H9 (cell line): ENCODE measurements at regions not wholly inside any gene's neighbourhood (a gene's known extent, or its start where the extent isn't known, plus 50 kb on each side); places are given as distances from the start of the nearest gene placed in this dataset.

Experiments used
- DNase-seq: peaks from one replicate; pipeline ENCODE4 v3.0.0-alpha.2; 2017
- H2AFZ ChIP-seq: one replicate; pipeline ENCODE4 v1.6.1; 2013; ENCODE audit warnings: mild to moderate bottlenecking, low read length, control low read depth, moderate library complexity
- H2AK5ac ChIP-seq: 2 replicates; pipeline ENCODE4 v1.6.1; 2013; ENCODE audit warnings: low read length, control low read depth, mixed read lengths; ENCODE audit not compliant: insufficient read length
- H2BK120ac ChIP-seq: one replicate; pipeline ENCODE4 v1.6.1; 2013; ENCODE audit warnings: low read depth, mild to moderate bottlenecking, low read length, control low read depth, inconsistent platforms; ENCODE audit not compliant: poor library complexity, severe bottlenecking
- H2BK12ac ChIP-seq: 2 replicates; pipeline ENCODE4 v1.6.1; 2013; ENCODE audit warnings: low read length, control low read depth, mixed read lengths, low read depth; ENCODE audit not compliant: insufficient read length
- H2BK15ac ChIP-seq: 2 replicates; pipeline ENCODE4 v1.6.1; 2013; ENCODE audit warnings: low read depth, low read length, control low read depth
- H2BK20ac ChIP-seq: one replicate; pipeline ENCODE4 v1.6.1; 2013; ENCODE audit warnings: low read depth, mild to moderate bottlenecking, low read length, control low read depth, inconsistent platforms; ENCODE audit not compliant: poor library complexity, severe bottlenecking
- H2BK5ac ChIP-seq: 2 replicates; pipeline ENCODE4 v1.6.1; 2013; ENCODE audit warnings: low read length, control low read depth, mixed read lengths; ENCODE audit not compliant: insufficient read length
- H3K14ac ChIP-seq: 2 replicates; pipeline ENCODE4 v1.6.1; 2013; ENCODE audit warnings: low read length, control low read depth; ENCODE audit not compliant: insufficient read depth
- H3K18ac ChIP-seq: 2 replicates; pipeline ENCODE4 v1.6.1; 2013; ENCODE audit warnings: low read depth, mild to moderate bottlenecking, mixed read lengths, low read length, control low read depth; ENCODE audit not compliant: insufficient read length
- H3K23ac ChIP-seq: 2 replicates; pipeline ENCODE4 v1.6.1; 2013; ENCODE audit warnings: low read length, control low read depth, mixed read lengths, low read depth; ENCODE audit not compliant: insufficient read length
- H3K23me2 ChIP-seq: 2 replicates; pipeline ENCODE4 v1.6.1; 2013; ENCODE audit warnings: low read depth, mild to moderate bottlenecking, mixed read lengths, low read length, control low read depth; ENCODE audit not compliant: insufficient read length, poor library complexity, severe bottlenecking
- H3K27ac ChIP-seq: 2 replicates; pipeline ENCODE4 v1.5.1; 2013; ENCODE audit warnings: low read length, control low read depth, mixed read lengths, low read depth; ENCODE audit not compliant: insufficient read length
- H3K27me3 ChIP-seq: 2 replicates; pipeline ENCODE4 v1.6.1; 2013; ENCODE audit warnings: low read length, control low read depth, inconsistent platforms; ENCODE audit not compliant: insufficient read depth
- H3K4ac ChIP-seq: 2 replicates; pipeline ENCODE4 v1.6.1; 2013; ENCODE audit warnings: low read depth, mild to moderate bottlenecking, control low read depth, inconsistent platforms, low read length, moderate library complexity
- H3K4me1 ChIP-seq: 2 replicates; pipeline ENCODE4 v1.6.1; 2013; ENCODE audit warnings: low read length, control low read depth, inconsistent platforms; ENCODE audit not compliant: insufficient read depth
- H3K4me2 ChIP-seq: 2 replicates; pipeline ENCODE4 v1.6.1; 2013; ENCODE audit warnings: low read length, control low read depth, mixed read lengths; ENCODE audit not compliant: insufficient read length, insufficient read depth
- H3K56ac ChIP-seq: 2 replicates; pipeline ENCODE4 v1.6.1; 2013; ENCODE audit warnings: low read depth, mild to moderate bottlenecking, mixed read lengths, low read length, control low read depth; ENCODE audit not compliant: insufficient read length
- H3K79me1 ChIP-seq: 2 replicates; pipeline ENCODE4 v1.6.1; 2013; ENCODE audit warnings: low read depth, mild to moderate bottlenecking, moderate library complexity, low read length, control low read depth, inconsistent platforms; ENCODE audit not compliant: insufficient read depth, poor library complexity, severe bottlenecking
- H3K79me2 ChIP-seq: 2 replicates; pipeline ENCODE4 v1.6.1; 2013; ENCODE audit warnings: low read length, control low read depth, inconsistent platforms; ENCODE audit not compliant: insufficient read depth
- H3K9ac ChIP-seq: 2 replicates; pipeline ENCODE4 v1.6.1; 2013; ENCODE audit warnings: low read length, control low read depth, mixed read lengths; ENCODE audit not compliant: insufficient read length; ENCODE audit errors: extremely low read depth
- H3K9me3 ChIP-seq: one replicate; pipeline ENCODE4 v1.6.1; 2013; ENCODE audit warnings: low read depth, low read length, inconsistent platforms; ENCODE audit not compliant: control insufficient read depth
- H3T11ph ChIP-seq: one replicate; pipeline ENCODE4 v1.6.1; 2013; ENCODE audit warnings: mild to moderate bottlenecking, low read length, control low read depth, inconsistent platforms
- H4K20me1 ChIP-seq: one replicate; pipeline ENCODE4 v1.6.1; 2013; ENCODE audit not compliant: control insufficient read depth, insufficient read length, insufficient read depth
- H4K5ac ChIP-seq: 2 replicates; pipeline ENCODE4 v1.6.1; 2013; ENCODE audit warnings: low read depth, mild to moderate bottlenecking, mixed read lengths, low read length, control low read depth; ENCODE audit not compliant: insufficient read length
- H4K8ac ChIP-seq: replicated peaks from 2 replicates; pipeline ENCODE4 v1.6.1; 2013; ENCODE audit warnings: low read length, control low read depth, mixed read lengths, low read depth; ENCODE audit not compliant: insufficient read length
- H4K91ac ChIP-seq: 2 replicates; pipeline ENCODE4 v1.6.1; 2013; ENCODE audit warnings: low read depth, mild to moderate bottlenecking, moderate library complexity, mixed read lengths, low read length, control low read depth; ENCODE audit not compliant: insufficient read length
- H3K27ac Mint-ChIP-seq, 3 experiments: 2 replicates in 2 of 3; 3 replicates in 1 of 3; pipeline ENCODE4 v1.8.0; 2020 to 2021; ENCODE audit warnings: mixed read lengths in 3 of 3, mild to moderate bottlenecking in 1 of 3, moderate library complexity in 1 of 3
- H3K27me3 Mint-ChIP-seq: 2 replicates; pipeline ENCODE4 v1.8.0; 2021; ENCODE audit warnings: low read depth, mild to moderate bottlenecking, moderate library complexity, mixed read lengths
- H3K36me3 Mint-ChIP-seq, 3 experiments: 2 replicates in 2 of 3; 3 replicates in 1 of 3; pipeline ENCODE4 v1.8.0; 2020 to 2021; ENCODE audit warnings: low read depth in 3 of 3, mixed read lengths in 3 of 3; ENCODE audit not compliant: insufficient read depth in 1 of 3
- H3K4me1 Mint-ChIP-seq, 2 experiments: 2 replicates each; pipeline ENCODE4 v1.8.0; 2020; ENCODE audit warnings: mixed read lengths in 2 of 2
- H3K4me3 Mint-ChIP-seq, 2 experiments: 2 replicates in 1 of 2; 3 replicates in 1 of 2; pipeline ENCODE4 v1.8.0; 2020 to 2021; ENCODE audit warnings: mild to moderate bottlenecking in 2 of 2, mixed read lengths in 2 of 2, moderate library complexity in 1 of 2
- H3K9me3 Mint-ChIP-seq, 2 experiments: 2 replicates in 1 of 2; 3 replicates in 1 of 2; pipeline ENCODE4 v1.8.0; 2020; ENCODE audit warnings: mild to moderate bottlenecking in 2 of 2, mixed read lengths in 2 of 2, moderate library complexity in 1 of 2
- WGBS: extraction: QIAGEN DNeasy Blood & Tissue Kit; methylation state at CpG from one replicate; pipeline ENCODE4 v1.1.7; 2013; ENCODE audit warnings: missing lambda C conversion rate, low lambda C conversion rate, mixed read lengths; ENCODE audit not compliant: insufficient read length; ENCODE audit errors: extremely low coverage; 5-methylcytosine and 5-hydroxymethylcytosine counted together
- TF ChIP-seq, protein P1 (sequence below): fragments of 200-600 bp; sonication (generic); conservative IDR thresholded peaks from 3 replicates; pipeline ENCODE4 v1.8.0; 2021; ENCODE audit warnings: antibody characterized with exemption, mild to moderate bottlenecking

DNA sequence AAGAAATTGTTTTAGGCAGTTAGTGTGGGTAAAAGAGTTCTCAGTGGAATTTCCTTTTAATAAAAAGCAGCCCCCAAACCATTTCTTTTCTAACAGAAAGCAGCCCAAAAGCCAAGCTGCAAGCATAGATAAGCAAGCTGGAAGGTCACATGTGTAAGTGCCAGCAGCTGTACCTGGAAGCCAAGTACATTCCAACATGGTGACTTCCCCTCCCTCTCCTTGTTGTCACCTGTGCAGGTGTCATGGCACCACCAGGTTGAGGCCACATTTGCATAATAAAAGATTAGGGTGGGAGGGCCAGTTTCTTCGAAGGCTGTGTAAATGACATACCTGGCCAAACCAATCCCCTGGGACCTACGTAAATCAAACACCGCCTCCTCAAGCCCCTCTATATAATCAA is 240.3 kb upstream of the RAB4A start:
- H3K9me3 ChIP-seq: no peaks in the 10 kb centered on the region
- H4K5ac ChIP-seq: no peak overlapping the region
- no peaks in the 10 kb centered on the region for H3K36me3 Mint-ChIP-seq
- no peak overlapping the region for H2BK5ac ChIP-seq
- no peak overlapping the region for H2BK15ac ChIP-seq
- H3K9me3 Mint-ChIP-seq: no peaks in the 10 kb centered on the region
- no peak overlapping the region for H4K91ac ChIP-seq
- no peak overlapping the region for H3K18ac ChIP-seq
- H3K4me1 Mint-ChIP-seq: peaks cover 60 to 69% of the 10 kb centered on the region in 2 experiments
- H3K9ac ChIP-seq: no peak overlapping the region
- TF ChIP-seq, protein P1, sequence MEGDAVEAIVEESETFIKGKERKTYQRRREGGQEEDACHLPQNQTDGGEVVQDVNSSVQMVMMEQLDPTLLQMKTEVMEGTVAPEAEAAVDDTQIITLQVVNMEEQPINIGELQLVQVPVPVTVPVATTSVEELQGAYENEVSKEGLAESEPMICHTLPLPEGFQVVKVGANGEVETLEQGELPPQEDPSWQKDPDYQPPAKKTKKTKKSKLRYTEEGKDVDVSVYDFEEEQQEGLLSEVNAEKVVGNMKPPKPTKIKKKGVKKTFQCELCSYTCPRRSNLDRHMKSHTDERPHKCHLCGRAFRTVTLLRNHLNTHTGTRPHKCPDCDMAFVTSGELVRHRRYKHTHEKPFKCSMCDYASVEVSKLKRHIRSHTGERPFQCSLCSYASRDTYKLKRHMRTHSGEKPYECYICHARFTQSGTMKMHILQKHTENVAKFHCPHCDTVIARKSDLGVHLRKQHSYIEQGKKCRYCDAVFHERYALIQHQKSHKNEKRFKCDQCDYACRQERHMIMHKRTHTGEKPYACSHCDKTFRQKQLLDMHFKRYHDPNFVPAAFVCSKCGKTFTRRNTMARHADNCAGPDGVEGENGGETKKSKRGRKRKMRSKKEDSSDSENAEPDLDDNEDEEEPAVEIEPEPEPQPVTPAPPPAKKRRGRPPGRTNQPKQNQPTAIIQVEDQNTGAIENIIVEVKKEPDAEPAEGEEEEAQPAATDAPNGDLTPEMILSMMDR: no peak
- H2BK20ac ChIP-seq: no peak overlapping the region
- H3K23ac ChIP-seq: no peak overlapping the region
- H4K20me1 ChIP-seq: no peaks in the 10 kb centered on the region
- H2AK5ac ChIP-seq: no peak overlapping the region
- no peak overlapping the region for H2BK12ac ChIP-seq
- H3K79me2 ChIP-seq: no peaks in the 10 kb centered on the region
- H3K27me3 ChIP-seq: no peaks in the 10 kb centered on the region
- no CpG with 5 or more reads among the region's 3 CpGs for WGBS
- peaks cover 65% of the 10 kb centered on the region for H3K27me3 Mint-ChIP-seq
- DNase-seq: peak; percentile 82
- no peak overlapping the region for H4K8ac ChIP-seq
- no peak overlapping the region for H2AFZ ChIP-seq
- no peaks in the 10 kb centered on the region for H3K23me2 ChIP-seq
- no peak overlapping the region for H2BK120ac ChIP-seq
- H3K79me1 ChIP-seq: no peaks in the 10 kb centered on the region
- H3K14ac ChIP-seq: no peak overlapping the region
- H3K27ac Mint-ChIP-seq: no peak overlapping the region
- H3K4me3 Mint-ChIP-seq: no peak overlapping the region
- H3K4ac ChIP-seq: no peak overlapping the region
- peaks cover 8% of the 10 kb centered on the region for H3K4me1 ChIP-seq
- H3K56ac ChIP-seq: no peak overlapping the region
- no peak overlapping the region for H3K4me2 ChIP-seq
- H3K27ac ChIP-seq: no peak overlapping the region
- no peak overlapping the region for H3T11ph ChIP-seq
